HG03432 (cell line): ENCODE measurements at regions not wholly inside any gene's neighbourhood (a gene's known extent, or its start where the extent isn't known, plus 50 kb on each side); places are given as distances from the start of the nearest gene placed in this dataset.
"Not testable (repeated sequence)": the region's sequence is repeated elsewhere in the genome, so short reads cannot be mapped to it uniquely, and the experiment has no call there.

Experiments
- ATAC-seq: cut with Tn5 transposase; IDR thresholded peaks from one replicate; pipeline ENCODE4 v1.9.1; 2021; ENCODE audit warnings: mild to moderate bottlenecking, moderate library complexity; ENCODE audit not compliant: unreplicated experiment

DNA sequence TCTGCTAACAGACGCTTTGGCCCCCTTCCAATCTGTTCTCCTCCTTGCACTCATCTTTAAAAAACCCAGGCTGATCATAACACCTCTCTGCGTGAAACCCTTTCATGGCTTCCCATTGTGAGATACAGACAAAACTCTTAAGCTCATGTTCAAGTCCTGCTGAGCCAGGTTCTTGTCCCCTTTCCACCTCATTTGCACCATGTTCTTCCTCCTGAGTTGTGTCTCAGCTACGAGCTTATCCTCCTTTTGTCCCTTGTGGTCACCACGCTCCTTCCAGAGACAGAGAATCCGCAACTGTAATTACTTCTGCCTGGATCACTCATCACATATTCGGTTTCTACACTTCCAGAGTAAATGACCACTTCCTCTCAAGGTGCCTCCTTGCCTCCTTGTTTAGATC, 238.8 kb downstream of the ACTR3 start:
- no peak for ATAC-seq

DNA sequence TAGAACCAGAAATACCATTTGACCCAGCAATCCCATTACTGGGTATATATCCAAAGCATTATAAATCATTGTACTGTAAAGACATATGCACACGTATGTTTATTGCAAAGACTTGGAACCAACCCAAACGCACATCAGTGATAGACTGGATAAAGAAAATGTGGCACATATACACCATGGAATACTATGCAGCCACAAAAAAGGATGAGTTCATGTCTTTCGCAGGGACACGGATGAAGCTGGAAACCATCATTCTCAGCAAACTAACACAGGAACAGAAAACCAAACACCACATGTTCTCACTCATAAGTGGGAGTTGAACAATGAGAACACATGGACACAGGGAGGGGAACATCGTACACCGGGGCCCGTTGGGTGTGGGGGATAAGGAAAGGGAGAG, 242.2 kb downstream of the ACTR3 start:
- ATAC-seq, result not testable (repeated sequence)

DNA sequence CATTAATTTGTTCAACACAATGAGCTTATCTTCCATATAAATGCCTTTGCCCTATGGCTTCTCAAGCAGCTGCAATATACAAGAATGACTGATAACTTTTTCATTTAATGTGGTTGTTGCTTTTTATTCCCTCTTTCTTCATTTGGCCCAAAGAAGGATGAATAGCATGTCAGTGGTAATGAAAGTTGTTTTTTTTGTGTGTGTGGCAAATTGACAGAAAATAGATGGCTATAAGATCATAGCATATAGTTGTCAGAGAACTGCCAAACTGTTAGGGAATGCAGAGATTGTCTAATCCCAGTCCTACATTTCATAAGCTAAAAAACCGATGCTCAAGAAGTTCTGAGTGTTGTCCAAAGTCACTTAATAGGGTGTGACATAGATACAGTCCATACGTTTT, 244.3 kb downstream of the ACTR3 start:
- no peak for ATAC-seq

DNA sequence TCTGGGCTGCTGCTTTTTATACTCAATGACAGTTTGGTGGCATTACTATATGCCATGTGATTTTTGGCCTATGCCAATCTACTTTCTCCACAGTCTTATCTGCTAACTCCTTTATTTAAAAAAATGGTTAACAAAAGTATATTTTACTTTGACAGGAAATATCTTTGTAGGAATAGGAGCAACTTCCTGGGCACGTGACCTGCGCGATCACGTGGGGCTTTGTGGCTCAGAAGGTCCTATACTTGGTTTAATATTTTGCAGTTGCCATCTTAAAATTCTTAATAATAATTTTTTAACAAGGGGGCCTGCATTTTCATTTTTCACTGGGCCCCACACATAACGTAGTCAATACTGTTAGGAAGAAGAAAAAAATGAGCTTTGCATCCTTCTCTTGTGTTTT, 249.7 kb downstream of the ACTR3 start:
- ATAC-seq, result no peak

DNA sequence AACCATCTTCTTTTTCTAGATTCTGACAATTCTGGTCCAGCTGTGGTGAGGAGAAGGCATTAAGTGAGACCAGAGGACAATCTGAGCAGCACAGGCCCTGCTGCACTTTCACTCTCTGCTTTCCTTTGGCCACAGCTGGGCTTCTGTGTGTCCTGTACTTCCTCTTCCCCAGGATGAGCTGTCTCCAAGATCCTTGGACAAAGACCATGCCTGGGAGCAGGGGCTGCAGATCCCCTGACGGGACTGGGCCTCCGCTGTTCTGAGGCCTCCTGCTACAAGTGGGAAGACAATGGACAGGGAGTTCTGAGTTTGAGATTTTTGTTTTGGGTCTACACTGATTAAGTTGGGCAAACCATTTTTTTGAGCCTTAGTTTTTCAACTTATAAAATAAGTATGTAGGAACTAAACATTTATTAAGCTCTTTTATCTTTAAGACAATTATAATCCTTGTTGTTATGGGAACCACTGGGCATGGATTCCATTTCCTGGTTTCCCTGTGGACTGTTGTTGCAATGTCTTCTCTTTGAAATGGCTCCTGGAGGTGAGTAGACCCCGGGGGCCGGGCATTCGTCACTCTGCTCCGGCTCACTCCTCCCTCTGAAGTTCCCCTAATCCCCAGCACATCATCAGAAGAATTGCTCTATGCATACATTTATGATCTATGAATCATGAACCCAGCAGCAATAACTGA, 266.6 kb downstream of the ACTR3 start:
- ATAC-seq, result no peak

DNA sequence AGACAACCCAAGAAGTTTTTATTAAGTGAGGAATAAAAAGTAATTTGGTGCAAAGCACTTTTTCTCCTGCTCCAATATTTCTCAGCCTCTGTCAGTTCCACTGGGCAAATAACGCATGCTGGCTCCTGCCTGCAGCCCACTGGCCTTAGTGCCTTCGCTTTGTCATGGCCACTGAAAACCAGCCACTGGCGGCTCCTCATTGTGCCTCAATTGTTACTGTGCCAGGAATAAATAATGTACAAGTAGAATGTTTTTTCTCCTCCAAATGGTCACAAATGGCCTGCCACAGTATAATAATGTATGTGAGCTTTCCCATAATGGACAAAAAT, 267.1 kb downstream of the ACTR3 start:
- ATAC-seq, result no peak

DNA sequence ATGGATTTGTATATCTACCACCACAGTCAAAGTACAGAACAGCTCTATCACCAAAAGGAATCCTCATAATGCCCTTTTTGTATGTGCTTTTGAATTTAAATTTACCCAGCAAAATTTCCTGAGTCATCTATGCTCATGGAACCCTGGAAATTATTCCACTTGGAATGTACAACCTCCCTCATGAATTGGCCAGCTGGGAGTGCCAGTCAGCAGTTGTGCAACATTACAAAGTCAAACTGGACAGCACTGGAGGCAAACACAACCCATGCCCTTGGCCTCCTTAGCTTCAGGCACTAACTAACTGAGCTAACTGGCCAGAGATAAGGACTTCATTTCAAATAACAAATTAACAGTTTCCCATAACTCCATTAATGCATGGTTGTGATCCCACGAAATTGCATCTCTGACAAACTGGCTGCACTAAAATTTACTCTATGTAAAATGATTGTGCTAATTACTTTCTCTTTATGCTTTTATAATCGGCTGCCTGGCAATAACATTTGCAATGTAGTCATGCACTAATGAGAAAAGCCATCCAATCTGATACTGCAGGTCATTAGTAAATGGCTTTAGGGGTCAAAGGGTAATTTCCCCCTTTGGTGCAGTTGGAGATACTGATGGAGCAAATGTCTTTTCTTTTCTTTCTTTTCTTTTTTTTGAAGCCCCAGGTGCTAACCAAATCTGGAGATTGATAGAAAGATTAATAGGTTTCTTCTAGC, 270.5 kb downstream of the ACTR3 start:
- ATAC-seq, result no peak

DNA sequence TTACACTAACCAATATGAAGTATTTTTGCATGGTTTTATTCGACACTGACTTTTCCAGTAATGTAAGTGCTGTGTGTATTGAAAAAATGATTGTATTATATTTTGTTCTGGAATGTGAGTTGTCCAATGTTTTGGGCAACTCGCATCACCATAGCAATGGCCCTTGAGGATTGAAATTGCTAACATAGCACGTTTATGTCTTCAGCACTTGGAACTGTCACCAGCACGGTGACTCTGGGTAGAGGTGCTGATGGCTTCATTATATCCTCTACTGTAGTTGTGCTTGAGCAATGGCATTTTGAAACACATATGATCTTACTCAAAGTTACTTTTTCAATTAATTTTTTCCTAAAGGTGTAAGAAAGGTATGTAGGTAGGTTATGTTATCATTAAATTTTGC, 271.5 kb downstream of the ACTR3 start:
- no peak for ATAC-seq

DNA sequence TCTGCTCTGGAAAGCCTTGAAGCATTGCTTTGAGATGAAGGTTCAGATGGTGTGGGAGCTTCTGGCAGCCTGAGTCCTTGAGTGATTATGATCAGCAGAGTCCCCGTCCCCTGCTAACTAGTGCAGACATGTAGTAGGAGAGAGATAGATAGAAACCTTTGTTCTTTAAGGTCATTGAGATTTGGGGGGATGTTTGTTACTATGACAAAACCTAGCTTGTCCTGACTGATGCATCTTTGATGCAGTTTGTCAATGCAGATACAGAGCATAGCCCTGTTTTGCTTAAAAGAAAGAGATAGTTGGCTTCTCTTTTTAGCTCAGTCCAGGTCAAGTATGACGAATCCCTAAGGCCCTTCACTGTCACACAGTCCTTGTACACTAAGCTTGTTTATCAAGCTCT, 274.6 kb upstream of the DPP10 start:
- ATAC-seq, result no peak

DNA sequence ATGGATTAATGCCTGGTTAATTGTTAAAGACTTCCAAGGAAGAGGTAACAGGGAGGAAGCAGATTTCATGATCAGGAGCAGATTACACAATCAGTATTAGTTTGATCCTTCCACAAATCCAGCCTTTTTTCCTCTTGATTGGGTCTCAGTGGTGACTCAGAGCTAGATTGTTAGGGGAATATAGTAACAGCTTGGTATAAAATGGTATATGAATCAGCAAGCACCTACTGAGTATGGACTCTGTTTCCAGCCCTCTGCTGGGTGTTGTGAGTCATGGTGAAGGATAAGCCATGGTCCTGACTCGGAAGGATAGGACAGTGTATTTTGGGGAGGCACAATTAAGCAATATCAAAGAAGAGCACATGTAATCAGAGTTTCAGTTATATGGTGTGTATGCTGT, 272.4 kb upstream of the DPP10 start:
- ATAC-seq, result no peak

DNA sequence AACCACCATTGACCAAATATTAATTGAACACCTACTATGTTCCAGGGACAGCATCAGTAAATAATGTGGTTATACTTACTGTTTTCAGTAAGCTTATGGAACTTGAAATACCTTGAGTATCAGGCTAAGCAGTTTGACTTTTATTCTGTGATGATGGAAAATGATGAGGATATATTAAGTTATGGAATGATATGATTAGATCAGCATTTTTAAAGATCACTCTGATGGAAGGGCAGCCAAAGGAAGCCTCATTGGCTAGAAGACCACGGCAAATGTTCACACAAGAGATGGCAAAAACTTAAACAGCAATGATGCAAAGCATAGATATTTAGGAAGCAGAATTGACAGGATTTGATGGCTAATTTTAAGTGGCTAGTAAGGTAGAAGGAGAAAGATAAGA, 266.9 kb upstream of the DPP10 start:
- no peak for ATAC-seq

DNA sequence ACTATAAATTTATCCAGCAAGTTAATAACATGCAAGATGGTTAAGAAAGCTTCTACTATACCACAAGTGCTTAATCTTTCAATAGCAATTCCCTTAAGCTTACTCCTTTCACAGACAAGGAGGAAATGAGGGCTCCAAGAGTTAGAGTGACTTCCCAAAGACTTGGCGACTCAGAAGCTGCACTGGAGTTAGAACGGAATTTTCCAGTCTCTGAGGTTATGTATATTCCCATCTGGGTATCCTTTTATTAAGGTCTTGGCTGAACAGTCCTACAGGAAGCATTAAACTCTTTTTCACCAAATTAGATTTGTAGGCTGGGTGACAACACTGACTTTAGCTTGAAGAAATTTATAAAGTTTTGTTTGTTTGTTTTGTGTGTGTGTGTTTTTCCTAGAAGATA, 256.9 kb upstream of the DPP10 start:
- ATAC-seq, result no peak

DNA sequence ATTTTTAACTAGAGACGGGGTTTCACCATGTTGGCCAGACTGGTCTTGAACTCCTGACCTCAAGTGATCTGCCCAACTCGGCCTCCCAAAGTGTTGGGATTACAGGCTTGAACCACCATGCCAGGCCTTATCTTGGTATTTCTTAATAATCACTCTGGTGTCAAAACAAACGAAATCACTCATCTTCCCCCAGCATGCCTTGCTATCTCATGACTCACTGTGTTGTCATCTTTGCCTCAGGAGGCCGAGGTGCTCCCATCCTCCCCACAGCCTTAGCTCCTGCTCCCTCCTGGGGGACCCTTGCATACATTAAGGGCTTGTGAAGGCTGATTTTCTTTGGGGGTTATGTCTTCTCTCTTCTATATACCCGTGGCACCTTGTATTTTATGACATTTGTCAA, 250.1 kb upstream of the DPP10 start:
- no peak for ATAC-seq

DNA sequence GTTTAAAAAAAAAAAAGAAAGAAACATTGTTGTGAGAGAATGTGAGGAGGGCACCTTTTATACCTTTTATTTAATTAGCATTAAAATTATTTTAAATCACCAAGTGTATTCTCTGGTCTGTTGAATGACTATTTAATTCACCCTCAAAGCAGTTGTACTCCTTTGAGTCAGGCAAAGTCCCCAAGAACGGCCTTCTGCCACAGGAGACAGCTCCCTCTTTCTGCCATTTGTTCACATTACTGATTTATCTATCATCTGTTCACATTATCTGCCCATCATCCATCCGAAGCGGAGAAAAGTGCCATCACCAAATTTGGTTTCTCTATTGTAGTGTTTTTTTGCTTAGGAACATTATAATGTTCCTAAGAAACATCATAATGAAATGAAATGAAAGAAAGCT, 240.7 kb upstream of the DPP10 start:
- ATAC-seq, result no peak

DNA sequence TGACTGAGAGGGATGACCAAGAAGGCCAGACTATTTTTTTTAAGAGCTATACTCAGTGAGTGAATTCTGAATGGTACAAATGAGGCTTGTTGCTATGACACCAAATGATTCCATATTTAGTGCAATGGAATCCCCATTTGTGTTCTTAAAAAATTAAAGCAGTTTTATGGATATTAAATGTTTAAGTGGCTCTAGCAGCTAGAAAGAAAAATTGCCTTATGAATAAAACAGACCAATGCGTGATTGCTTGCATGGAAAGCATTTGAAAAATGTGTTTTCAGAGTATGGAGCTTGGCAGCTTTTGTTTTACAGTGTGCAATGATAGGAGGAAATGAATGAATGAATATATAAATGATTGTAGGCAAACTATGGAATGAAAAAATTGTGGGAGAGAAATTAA, 238.8 kb upstream of the DPP10 start:
- no peak for ATAC-seq

DNA sequence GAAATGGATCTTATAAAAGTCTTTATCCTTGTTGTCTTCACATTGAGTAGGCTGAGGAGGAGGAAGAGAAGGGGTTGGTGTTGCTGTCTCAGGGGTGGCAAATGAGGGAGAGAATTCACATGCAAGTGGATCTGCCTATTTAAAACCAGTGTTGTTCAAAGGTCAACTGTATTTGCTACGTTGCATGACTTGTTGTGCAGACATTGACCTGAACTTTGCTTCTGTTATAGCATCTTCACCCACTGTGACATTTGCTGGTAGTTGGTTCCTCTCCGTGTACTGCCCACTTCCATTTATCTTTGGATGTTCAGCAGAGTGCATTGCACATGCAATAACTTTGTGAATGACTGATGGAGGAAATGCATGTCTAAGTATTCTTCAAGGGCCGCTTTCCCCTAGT, 228.6 kb upstream of the DPP10 start:
- no peak for ATAC-seq

DNA sequence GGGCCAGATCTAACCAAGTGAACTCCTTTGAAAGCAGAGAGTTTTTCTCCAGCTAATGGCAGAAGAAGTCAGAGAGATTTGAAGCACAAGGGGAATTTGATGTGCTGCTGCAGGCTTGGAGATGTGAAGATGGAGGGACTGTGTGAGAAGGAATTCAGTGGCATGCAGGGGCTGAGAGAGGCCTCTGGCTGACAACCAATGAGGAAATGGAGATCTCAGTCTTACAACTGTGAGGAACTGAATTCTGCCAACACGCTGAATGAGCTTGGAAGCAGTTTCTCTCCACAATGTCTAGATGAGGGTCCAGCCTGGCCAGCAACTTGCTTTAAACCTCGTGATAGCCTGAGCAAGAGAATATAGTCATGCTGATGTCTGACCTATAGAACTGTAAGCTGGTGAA, 224.1 kb upstream of the DPP10 start:
- ATAC-seq, result no peak

DNA sequence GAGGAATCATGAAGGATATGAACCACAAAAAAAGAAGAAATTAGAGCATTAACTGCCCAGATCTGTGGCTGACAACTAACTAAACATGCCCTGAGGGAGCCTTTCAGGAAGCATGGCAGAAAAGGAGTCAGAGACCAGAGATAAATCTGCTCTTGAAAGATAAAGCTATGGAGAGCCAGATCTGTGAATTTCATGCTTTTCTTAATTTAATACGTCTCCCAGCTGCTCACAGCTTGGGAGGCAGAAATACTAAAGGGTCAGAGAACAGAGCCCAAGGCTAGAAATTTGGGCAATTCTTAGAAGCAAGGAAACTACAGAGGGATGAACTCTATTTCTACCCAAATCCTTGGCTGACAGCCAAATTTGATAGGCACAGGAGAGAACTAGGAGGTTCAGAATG, 223.0 kb upstream of the DPP10 start:
- ATAC-seq, result no peak

DNA sequence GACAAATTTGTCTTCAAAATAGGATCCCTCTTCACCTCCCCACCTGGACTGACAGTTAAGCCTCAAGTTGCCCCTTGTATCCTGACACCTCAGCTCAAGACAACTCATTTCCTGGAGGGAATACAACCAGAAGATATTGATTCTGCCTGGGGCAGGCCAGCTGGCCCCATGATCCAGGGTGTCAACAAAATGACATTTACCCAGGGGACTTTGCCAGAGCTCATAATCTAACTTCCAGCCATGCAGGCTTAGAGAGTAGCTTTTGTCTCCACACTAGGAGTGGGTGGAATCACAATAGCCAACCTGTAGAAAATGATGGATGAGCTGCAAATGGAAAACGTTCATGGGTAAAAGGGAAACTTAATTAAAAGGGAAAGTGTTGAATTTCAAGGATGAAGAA, 220.1 kb upstream of the DPP10 start:
- ATAC-seq, result no peak

DNA sequence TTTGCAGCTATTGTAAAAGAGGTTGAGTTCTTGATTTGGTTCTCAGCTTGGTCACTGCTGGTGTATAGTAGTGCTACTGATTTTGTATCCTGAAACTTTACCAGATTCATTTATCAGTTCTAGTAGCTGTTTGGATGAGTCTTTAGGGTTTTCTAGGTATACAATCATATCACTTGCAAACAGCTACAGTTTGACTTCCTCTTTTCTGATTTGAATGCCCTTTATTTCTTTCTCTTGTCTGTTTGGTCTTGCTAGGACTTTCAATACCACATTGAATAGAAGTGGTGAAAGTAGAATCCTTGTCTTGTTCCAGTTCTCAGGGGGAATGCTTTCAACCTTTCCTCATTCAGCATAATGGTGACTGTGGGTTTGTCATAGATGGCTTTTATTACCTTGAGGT, 210.5 kb upstream of the DPP10 start:
- ATAC-seq, result no peak

DNA sequence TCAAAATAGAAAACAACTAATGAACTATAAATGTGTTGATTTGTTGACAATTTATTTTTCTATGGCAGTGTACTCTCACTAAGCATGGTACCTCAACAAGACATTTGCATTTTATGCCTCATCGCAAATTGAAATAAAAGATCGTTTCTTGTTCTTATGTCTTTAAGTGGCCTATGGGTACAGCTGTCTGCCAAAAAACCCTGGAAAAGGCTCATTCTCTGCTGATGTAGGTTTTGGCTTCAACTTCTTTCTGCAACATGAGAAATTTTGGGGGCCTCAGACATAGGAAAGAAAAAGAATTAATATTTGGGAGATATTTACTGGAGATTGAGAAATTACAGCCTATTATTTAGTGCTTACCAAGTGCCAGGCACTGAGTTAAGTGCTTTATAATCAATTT, 205.1 kb upstream of the DPP10 start:
- ATAC-seq, result no peak

DNA sequence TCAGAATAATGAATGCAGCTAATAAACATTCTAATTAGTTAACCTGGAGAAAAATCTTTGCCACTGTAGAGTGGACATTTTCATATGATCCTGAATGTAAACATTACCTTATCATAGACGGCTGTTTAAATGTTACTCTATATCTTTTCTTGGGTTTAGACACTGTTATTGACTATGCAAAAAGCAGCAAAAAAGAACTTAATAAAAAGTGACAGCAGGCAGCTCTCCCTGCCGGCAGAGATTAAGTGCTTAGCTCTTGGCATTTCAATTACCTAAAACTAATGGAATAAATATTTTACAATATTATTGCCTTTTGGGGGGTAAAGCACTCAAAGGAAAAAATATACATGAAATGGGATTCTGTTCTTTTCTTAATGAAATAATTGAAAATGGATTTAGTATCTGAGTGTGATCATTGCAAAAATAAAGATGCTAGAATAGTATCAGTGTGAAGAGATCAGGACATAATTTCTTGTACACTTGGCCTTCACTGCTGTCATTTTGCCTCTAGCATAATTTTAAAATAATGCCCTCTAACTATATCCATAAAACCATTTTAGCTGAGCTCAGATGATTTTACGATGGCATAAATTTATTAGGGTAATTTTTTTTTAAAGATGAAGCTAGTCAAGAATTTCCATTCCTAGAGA, 203.4 kb upstream of the DPP10 start:
- ATAC-seq, result no peak

DNA sequence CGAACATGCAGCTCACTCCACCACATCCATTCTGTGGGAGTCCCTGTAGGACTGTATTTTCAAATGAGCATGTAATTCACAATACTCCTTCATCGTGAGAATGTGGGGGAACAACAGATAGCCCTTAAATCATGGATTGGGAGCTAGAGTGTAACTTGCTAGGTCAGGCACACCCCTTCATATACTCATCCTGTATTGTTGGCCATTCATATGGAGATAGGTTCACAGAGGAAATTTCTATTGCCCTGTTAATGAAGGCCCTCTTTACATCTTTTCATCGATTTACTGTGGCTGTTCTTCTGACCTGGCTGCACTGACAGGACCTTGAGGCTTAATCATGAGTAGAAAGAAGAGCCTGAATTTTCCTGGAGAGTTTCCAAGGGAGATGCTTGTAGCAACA, 193.8 kb upstream of the DPP10 start:
- ATAC-seq, result no peak
